Mononuclear cell (primary cell): ENCODE measurements at regions not wholly inside any gene's neighbourhood (a gene's known extent, or its start where the extent isn't known, plus 50 kb on each side); places are given as distances from the start of the nearest gene placed in this dataset.

Experiments used
- H3K27me3 ChIP-seq: 2 replicates; pipeline ENCODE4 v1.6.0; 2011; ENCODE audit warnings: low read length, control low read depth; ENCODE audit not compliant: insufficient read depth
- H3K4me1 ChIP-seq: 2 replicates; pipeline ENCODE4 v1.5.1; 2011; ENCODE audit warnings: mild to moderate bottlenecking, low read length, control low read depth; ENCODE audit not compliant: insufficient read depth
- H3K4me3 ChIP-seq: 2 replicates; pipeline ENCODE4 v1.5.1; 2011; ENCODE audit warnings: mild to moderate bottlenecking, low read length, moderate library complexity
- H3K9me3 ChIP-seq: 2 replicates; pipeline ENCODE4 v1.5.1; 2011; ENCODE audit warnings: low read depth, mild to moderate bottlenecking, control low read depth, low read length

DNA sequence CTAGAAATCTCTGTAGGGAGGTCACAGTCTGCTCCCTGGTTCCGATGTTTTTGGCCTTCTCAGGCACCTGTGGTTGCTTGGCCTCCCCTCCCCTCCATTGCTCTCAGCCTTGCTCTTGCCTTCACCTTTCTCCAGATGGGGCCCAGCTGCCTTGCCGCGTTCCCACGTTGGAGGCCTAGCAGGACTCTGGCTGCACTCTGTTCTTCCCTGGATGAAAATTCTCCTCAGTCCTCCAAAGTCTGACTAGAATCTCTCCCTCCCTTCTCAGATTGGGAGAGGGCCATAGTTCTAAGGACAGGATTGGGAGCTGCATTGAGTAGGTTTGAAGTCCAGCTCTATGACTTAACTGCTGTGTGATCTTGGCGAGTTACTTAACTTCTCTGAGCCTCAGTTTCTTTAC, 213.7 kb upstream of the HABP2 start:
- Histone ChIP-seq H3K4me1 (no peaks in the 10 kb centered on the region), H3K4me3 (no peak overlapping the region), H3K27me3 (no peaks in the 10 kb centered on the region), H3K9me3 (no peaks in the 10 kb centered on the region)

DNA sequence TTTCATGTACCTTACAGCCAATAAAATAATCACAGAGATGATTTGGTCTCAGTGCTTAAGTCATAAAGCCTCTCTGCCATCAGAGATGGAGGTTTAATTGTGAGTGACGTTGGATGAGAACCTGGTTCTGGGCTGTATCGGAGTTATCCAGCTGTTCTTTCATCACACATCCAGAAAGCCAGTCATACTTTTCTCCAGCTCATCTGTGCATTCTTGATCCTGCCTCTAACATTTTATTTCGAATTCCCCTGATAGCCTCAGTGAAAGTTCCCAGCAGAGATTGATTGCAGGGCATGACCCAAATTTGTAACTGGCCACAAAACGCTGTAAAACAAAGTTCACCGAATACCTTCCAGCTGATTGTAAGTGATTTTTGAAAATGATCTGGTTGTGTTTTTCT, 212.6 kb upstream of the HABP2 start:
- Histone ChIP-seq H3K4me3 (no peak overlapping the region), H3K27me3 (no peaks in the 10 kb centered on the region), H3K4me1 (no peaks in the 10 kb centered on the region), H3K9me3 (no peaks in the 10 kb centered on the region)

DNA sequence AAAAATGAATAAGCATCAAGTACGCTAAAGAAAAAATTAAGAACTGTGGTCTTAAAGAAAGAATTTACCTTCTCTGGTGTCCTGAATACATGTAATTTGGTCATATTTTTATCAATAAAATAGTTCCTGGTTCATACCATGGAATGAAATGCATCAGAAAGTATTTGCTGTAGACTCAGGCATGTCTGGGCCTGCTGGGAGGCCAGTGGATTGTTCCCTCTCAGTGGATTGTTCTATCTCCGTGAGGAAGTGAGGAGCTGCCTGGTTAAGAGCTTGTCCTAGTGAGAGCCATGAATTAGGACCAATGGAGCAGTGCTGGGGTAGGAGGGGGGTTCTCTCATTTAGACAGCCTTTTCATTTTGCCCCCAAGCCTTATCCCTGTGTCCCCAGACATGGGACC, 211.7 kb upstream of the HABP2 start:
- no peak overlapping the region for H3K4me3 ChIP-seq
- H3K27me3 ChIP-seq = no peaks in the 10 kb centered on the region
- no peaks in the 10 kb centered on the region for H3K9me3 ChIP-seq
- no peaks in the 10 kb centered on the region for H3K4me1 ChIP-seq

DNA sequence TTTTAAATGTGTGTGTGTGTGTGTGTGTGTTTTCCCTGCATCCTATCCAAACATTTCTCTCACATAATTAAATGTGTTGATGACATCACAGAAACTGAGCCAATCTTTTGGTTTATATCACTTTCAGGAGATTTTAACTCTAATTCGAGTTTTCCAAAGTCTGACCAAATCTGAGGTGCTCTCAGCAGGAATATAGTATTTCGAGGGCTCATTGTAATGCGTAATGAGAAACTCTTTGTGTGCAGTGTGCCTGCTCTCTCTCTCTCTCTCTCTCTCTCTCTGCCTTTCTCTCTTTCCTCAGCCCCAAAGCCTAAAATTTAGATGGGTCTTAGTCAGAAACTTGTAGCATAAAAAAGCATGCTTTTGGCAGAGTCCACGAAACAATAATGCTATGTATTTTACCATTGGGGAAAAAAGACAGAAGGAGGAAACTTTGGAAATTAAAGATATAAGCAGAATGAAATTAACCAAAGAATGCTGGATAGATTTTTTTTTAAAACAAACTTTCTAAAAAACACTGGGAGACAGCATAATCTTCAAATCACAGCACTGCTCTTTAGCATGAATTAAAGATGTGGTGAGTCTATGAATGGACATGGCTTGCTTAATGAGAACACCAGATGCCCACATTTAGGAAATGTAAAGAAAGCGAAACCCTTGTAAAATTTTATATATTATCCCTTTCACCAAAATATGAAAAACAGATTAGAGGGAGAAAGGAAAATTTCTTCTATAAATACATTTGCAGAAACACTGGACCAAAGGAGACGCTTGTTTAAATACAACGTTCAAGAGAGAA, 206.8 kb upstream of the HABP2 start:
- Histone ChIP-seq H3K9me3 (no peaks in the 10 kb centered on the region), H3K4me3 (no peak overlapping the region), H3K4me1 (no peaks in the 10 kb centered on the region), H3K27me3 (no peaks in the 10 kb centered on the region)

DNA sequence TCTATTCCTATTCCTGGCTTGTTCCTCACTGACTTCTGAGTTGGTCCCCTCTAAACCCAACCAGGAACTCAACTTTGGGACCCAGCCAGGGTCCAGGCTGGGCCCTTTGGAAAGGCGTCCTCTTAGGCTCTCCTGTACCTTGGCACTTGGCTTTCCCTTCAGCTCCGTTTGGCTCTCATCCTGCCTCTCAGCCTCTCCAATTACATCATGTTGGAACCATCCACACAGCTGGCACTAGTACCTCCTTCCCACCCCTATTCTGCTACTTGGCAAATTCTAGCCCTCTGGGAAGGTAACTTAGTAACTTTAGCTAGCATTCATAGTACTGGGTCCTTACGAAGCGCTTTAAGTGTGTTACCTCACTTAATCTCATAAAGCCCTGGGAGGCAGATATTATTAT, 205.3 kb upstream of the HABP2 start:
- no peaks in the 10 kb centered on the region for H3K27me3 ChIP-seq
- H3K4me1 ChIP-seq = no peaks in the 10 kb centered on the region
- no peaks in the 10 kb centered on the region for H3K9me3 ChIP-seq
- H3K4me3 ChIP-seq = no peak overlapping the region

DNA sequence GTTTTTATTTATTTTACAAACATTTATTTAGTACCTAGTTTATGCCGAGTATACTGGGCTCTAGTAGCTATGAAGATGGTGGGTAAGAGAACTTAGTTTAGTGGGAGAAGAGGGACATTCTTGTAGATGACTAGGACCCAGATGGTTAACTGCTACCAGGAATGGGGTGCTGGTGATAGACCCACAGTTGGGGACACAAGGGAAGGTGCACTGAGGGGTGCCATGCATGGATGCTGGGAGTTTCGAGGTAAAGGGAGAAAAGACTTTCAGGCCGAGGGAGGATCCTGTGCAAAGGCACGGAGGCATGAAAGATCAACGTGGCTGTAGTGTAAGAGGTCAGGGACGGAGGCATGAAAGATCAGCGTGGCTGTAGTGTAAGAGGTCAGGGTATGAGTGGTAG, 204.2 kb upstream of the HABP2 start:
- Histone ChIP-seq H3K9me3 (no peaks in the 10 kb centered on the region), H3K4me3 (no peak overlapping the region), H3K27me3 (no peaks in the 10 kb centered on the region), H3K4me1 (no peaks in the 10 kb centered on the region)

DNA sequence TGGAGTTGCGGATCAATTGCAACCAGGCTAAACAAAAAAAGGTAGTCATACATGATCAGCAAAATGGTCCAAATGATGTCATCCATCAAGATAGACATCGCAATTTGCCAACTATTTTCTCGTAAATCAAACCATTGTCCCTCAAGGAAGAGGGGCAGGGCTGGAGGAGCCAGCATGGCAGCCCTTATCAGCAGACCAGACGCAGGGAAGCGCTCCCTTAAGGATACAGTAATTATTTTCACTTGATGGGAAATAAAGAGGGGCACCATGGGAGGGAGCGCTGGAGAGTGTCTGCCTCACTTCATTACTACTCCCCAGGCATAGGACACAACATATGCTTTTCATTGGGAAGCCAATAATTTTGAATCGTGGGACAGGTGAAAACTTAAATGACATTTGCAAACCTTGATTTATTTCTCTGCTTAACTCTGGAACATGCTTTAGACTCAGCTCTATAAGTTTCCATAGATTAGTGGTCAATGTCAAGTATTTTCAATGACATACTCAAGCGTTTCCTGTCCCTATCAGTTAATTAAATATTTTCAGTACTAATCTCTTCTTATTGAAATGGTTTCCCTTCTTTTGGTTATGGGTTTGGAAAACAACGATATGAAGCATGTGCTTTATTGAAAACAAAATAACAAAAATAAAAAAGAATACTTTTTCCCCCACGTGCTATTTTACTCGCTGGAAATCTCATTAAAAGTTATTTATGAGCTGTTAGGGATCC, 202.4 kb upstream of the HABP2 start:
- Histone ChIP-seq H3K9me3 (no peaks in the 10 kb centered on the region), H3K4me1 (no peaks in the 10 kb centered on the region), H3K27me3 (no peaks in the 10 kb centered on the region), H3K4me3 (no peak overlapping the region)

DNA sequence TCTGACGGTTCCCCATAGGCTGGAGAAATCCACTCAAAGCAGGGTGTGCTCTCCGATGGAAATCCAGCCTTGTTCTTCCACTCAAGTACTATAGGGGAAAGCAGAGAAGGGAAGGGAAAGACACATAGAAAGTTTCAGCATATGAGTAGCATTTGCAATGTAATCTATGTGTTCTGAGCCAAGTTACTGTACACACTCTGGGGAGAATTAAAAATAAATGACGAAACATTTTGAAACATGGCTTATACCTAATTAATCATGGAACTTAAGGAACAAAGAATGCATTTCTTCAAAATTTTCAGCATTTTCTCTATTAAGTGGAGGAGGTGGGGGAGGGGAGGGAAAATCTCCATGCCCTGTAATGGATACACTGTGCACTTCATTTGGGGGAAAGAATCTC, 198.1 kb upstream of the HABP2 start:
- no peak overlapping the region for H3K4me3 ChIP-seq

DNA sequence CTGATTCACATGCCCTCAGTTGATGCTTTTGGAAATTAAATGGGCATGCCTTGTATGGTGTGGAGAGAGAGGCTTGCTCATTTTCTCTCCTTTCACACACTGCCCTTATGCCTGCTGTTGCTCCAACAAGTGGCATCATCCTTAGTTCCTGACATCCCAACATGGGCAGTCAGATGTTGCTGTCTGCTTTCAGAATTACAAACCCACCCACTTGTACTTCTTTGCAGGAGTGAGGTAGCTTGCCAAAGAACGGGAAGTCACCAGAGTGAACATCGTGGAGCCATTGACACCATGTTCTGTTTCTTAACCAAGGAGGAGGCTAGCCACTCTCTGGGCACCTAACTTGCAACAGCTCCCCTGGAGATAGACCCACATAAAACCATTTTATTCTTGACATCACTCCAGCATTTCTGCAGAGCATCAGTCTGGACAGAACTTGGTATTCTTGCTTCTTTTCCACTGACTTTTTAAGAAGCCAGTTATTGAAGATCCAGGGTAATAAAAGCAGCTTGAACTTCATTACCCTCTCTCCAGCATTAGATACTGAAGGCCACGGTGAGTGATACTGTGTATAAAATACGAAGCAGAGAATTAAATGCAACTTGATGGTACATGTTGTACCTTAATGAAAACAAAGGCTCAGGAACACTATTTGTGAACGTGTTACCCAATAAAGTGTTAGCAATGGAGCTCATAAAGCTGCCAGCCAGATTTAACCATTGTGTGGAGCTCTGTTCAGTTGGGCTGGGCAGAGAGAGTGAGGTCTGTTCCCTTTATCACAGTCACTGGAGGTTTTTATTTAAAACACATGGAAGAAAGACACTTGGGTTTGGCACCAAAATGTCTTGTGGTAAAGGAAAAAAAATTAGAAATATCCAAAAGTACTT, 195.8 kb upstream of the HABP2 start:
- H3K4me3 ChIP-seq = no peak overlapping the region
- no peaks in the 10 kb centered on the region for H3K9me3 ChIP-seq
- H3K4me1 ChIP-seq = no peaks in the 10 kb centered on the region
- no peaks in the 10 kb centered on the region for H3K27me3 ChIP-seq

More for the DNA sequence above, 198.1 kb upstream of the HABP2 start:
- no peaks in the 10 kb centered on the region for H3K4me1 ChIP-seq
- no peaks in the 10 kb centered on the region for H3K27me3 ChIP-seq
- H3K9me3 ChIP-seq = no peaks in the 10 kb centered on the region

DNA sequence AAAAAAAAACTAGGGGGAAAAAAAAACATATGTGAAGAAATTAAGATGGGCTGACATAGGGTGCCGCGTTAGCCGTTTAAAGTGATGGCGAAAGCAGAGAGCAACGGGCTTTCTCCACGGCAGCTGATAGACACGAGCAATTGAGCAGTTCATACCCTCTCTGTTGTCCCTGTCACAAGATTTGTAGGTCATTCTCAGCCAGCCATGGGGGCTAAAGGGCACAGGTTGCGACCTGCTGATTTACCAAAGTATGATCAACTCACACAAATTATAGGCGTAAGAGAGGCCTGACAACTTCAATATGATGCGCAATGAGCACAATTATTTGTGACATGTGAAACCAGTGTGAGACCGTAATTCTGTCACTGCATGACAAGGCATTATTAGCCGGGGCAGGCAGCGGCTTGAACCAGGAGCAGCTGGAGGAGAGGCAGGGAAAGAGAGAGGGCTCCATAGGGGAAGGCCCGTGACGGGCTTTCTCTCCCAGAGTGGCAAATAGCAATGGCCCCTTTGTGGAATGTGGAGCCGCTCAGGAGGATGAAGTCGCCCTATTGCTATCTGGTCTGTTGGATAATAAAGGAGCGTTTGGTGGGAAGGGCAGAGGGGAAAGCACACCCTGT, 195.1 kb upstream of the HABP2 start:
- no peaks in the 10 kb centered on the region for H3K9me3 ChIP-seq
- no peaks in the 10 kb centered on the region for H3K27me3 ChIP-seq
- no peak overlapping the region for H3K4me3 ChIP-seq
- H3K4me1 ChIP-seq = no peaks in the 10 kb centered on the region

DNA sequence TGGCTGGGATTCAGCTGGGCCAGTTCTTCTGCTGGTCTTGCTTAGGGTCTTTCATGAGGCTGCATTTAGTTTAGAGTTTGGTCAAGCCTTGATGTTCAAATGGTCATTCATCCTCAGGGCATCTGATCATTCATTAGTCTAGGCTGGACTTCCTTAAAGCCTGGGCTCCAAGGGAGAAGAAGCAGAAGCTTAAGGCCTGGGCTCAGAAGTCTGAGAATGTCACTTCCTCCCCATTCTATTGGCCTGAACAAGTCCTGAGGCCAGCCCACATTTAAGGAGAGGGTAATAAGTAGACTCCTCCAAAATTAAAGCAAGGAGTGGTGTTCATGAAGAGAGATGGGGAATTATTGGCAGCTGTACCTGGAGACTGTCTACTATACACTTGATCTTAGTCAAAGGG, 193.2 kb upstream of the HABP2 start:
- Histone ChIP-seq H3K4me3 (no peak overlapping the region), H3K4me1 (no peaks in the 10 kb centered on the region), H3K9me3 (no peaks in the 10 kb centered on the region), H3K27me3 (no peaks in the 10 kb centered on the region)

DNA sequence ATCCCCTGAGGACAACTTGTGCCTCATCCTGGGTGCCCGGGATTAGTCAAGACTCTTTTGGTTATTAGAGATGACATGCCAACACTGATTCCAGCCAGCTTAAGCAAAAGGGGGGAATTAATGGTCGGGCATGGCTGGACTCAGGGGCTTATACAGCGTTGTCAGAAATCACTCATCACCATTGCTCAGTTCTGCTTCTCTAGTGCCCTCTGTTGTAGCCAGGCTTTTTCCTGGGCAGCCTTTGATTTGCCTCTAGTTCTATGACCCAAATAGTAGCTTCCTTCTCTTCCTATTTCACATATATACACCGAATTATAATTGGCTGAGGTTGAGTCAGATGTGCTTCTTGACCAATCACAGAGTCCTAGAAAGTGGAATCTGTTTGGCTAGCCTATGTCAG, 192.0 kb upstream of the HABP2 start:
- Histone ChIP-seq H3K4me3 (no peak overlapping the region), H3K27me3 (no peaks in the 10 kb centered on the region), H3K4me1 (no peaks in the 10 kb centered on the region), H3K9me3 (no peaks in the 10 kb centered on the region)

DNA sequence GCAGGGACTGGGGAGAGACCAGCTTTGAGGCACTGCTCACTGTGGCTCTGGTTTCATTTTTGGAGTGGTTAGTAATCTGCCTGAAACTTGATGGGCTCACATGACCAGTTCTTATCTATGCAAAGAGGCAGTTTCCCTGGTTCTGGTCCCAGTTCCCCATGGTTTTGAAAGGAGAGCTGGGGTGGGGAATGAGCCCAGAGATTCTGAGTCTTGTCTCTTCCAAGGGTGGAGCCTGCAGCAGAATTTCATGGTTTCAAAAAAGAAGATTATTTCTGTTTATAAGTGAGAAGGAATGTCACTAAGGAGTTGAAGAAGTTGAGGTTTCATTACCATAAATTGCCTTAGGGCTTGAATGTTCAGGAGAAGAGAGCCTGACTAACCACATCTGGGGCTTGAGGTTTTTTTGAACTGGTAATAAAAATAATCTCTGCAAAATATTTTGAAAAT, 190.2 kb upstream of the HABP2 start:
- no peak overlapping the region for H3K4me3 ChIP-seq
- H3K27me3 ChIP-seq = no peaks in the 10 kb centered on the region
- H3K4me1 ChIP-seq = no peaks in the 10 kb centered on the region
- H3K9me3 ChIP-seq = no peaks in the 10 kb centered on the region

DNA sequence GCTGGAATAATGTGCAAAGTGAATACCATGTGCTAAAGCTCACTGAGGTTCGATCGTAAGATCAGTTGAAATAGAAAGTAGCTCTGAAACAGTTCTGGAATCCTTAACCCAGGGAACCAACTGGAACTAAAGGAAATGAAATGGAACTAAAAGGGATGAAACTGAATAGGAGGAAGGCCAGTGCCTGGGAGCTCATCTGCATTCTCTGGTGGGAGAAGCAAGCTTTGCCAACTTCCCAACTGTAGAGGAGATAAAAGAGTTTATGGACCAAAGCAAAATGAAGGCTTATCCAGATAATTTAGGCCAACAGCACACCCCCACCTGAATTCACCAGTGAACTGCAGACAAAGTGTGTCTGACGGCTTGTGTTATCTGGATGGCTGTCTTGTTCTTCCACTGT, 188.6 kb upstream of the HABP2 start:
- H3K27me3 ChIP-seq = no peaks in the 10 kb centered on the region
- H3K4me1 ChIP-seq = no peaks in the 10 kb centered on the region
- no peaks in the 10 kb centered on the region for H3K9me3 ChIP-seq
- H3K4me3 ChIP-seq = no peak overlapping the region
